Neutrophil (primary cell): ENCODE measurements at regions not wholly inside any gene's neighbourhood (a gene's known extent, or its start where the extent isn't known, plus 50 kb on each side); places are given as distances from the start of the nearest gene placed in this dataset.
A peak's percentile ranks its signal among the peaks of the same experiment; 100 is the strongest.

Source experiments
- H3K27ac ChIP-seq: fragments of 200-600 bp; sonication (generic); 2 replicates; pipeline ENCODE4 v1.5.1; 2016; ENCODE audit warnings: mild to moderate bottlenecking, moderate library complexity
- H3K27me3 ChIP-seq: fragments of 200-600 bp; sonication (generic); 2 replicates; pipeline ENCODE4 v1.6.0; 2016; ENCODE audit warnings: mild to moderate bottlenecking
- H3K36me3 ChIP-seq: fragments of 200-600 bp; sonication (generic); 2 replicates; pipeline ENCODE4 v1.5.1; 2017
- H3K4me1 ChIP-seq, 2 experiments: fragments of 200-600 bp in 1 of 2; sonication (generic) in 1 of 2; 1 replicate in 1 of 2; 2 replicates in 1 of 2; pipeline versions ENCODE4 v1.5.1 to v1.6.1; 2013 to 2016; ENCODE audit warnings: low read depth in 1 of 2, low read length in 1 of 2, mild to moderate bottlenecking in 1 of 2, moderate library complexity in 1 of 2; ENCODE audit not compliant: control insufficient read depth in 1 of 2, insufficient read depth in 1 of 2
- H3K4me3 ChIP-seq, 2 experiments: fragments of 200-600 bp in 1 of 2; sonication (generic) in 1 of 2; 1 replicate in 1 of 2; 2 replicates in 1 of 2; pipeline ENCODE4 v1.5.1; 2013 to 2016; ENCODE audit warnings: low read depth in 1 of 2, low read length in 1 of 2, mild to moderate bottlenecking in 1 of 2, moderate library complexity in 1 of 2
- H3K9me3 ChIP-seq: fragments of 200-600 bp; sonication (generic); 2 replicates; pipeline ENCODE4 v1.5.1; 2016
- CTCF ChIP-seq: fragments of 200-600 bp; sonication (generic); IDR thresholded peaks from 2 replicates; pipeline ENCODE4 v1.5.1; 2016; ENCODE audit warnings: antibody characterized with exemption

DNA sequence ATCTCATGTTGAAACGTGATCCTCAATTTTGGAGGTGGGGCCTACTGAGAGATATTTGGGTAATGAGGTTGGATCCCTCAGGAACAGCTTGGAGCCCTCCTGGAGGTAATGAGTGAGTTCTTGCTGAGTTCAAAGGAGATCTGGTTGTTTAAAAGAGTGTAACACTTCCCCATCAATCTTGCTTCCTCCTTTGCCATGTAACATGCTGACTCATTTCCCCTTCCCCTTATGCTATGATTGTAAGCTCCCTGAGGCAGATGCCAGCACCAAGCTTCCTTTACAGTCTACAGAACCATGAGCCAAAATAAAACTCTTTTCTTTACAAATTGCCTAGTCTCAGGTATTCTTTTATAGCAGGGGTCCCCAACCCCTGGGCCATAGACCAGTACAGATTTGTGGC lies 352.3 kb downstream of the SLCO4C1 start:
- Histone ChIP-seq H3K4me3 (peak overlapping the region in 1 of 2 experiments; percentile 1), H3K4me1 (peaks cover 14 to 22% of the 10 kb centered on the region in 2 experiments), H3K27ac (peak overlapping the region; percentile 69), H3K36me3 (no peaks in the 10 kb centered on the region), H3K27me3 (no peaks in the 10 kb centered on the region), H3K9me3 (no peaks in the 10 kb centered on the region)
- no peak for TF ChIP-seq CTCF

- Histone ChIP-seq H3K9me3 (no peaks in the 10 kb centered on the region), H3K36me3 (no peaks in the 10 kb centered on the region), H3K27ac (peak overlapping the region; percentile 69), H3K4me1 (peaks cover 14 to 22% of the 10 kb centered on the region in 2 experiments), H3K4me3 (no peak overlapping the region), H3K27me3 (no peaks in the 10 kb centered on the region)
- TF ChIP-seq CTCF: peak; percentile 53
Observed at GRCh38 chr5:101942321-101942882, 353.7 kb downstream of the SLCO4C1 start.

GRCh38 chr5:101937041-101937440 lies 359.0 kb downstream of the SLCO4C1 start:
- no peak overlapping the region for H3K4me3 ChIP-seq
- no peaks in the 10 kb centered on the region for H3K27me3 ChIP-seq
- no peaks in the 10 kb centered on the region for H3K4me1 ChIP-seq
- no peaks in the 10 kb centered on the region for H3K36me3 ChIP-seq
- no peak overlapping the region for H3K27ac ChIP-seq
- H3K9me3 ChIP-seq: no peaks in the 10 kb centered on the region
- TF ChIP-seq CTCF: no peak

GRCh38 chr5:101935086-101935485 lies 361.0 kb downstream of the SLCO4C1 start:
- no peaks in the 10 kb centered on the region for H3K27me3 ChIP-seq
- H3K4me3 ChIP-seq: no peak overlapping the region
- H3K27ac ChIP-seq: no peak overlapping the region
- no peaks in the 10 kb centered on the region for H3K4me1 ChIP-seq
- no peaks in the 10 kb centered on the region for H3K9me3 ChIP-seq
- no peaks in the 10 kb centered on the region for H3K36me3 ChIP-seq
- TF ChIP-seq CTCF: no peak

DNA sequence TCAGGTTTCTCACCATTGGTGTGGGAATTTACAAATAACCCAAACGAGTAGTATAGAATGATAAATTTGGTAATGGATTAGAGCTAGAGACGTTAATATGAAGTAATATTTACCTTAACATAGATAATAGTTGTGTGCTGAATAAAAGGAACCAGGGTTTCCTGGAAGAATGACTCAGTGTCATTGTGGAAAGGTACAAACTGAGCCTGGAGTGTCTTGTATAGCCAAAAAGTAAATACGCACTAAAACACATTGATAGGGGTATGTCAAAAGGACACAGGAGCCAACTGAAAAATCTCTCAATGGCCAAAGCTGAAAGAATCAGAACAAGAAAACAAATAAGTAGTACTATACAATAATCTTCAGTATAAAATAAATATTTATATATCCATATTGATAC lies 363.5 kb downstream of the SLCO4C1 start:
- Histone ChIP-seq H3K4me3 (no peak overlapping the region), H3K9me3 (no peaks in the 10 kb centered on the region), H3K36me3 (no peaks in the 10 kb centered on the region), H3K4me1 (no peaks in the 10 kb centered on the region), H3K27ac (no peak overlapping the region), H3K27me3 (no peaks in the 10 kb centered on the region)
- no peak for TF ChIP-seq CTCF

- H3K4me1 ChIP-seq: no peaks in the 10 kb centered on the region
- no peak overlapping the region for H3K27ac ChIP-seq
- no peak for TF ChIP-seq CTCF
- no peak overlapping the region for H3K4me3 ChIP-seq
- H3K27me3 ChIP-seq: no peaks in the 10 kb centered on the region
- no peaks in the 10 kb centered on the region for H3K36me3 ChIP-seq
- H3K9me3 ChIP-seq: no peaks in the 10 kb centered on the region
Observed at GRCh38 chr5:101929628-101930027, 366.5 kb downstream of the SLCO4C1 start.
